Adrenal gland (tissue), 9 donors: ENCODE measurements at regions not wholly inside any gene's neighbourhood (a gene's known extent, or its start where the extent isn't known, plus 50 kb on each side); places are given as distances from the start of the nearest gene placed in this dataset.

Source experiments
- DNase-seq, 7 donors: peaks; one replicate each; pipeline ENCODE4 v3.0.0-alpha.2; 2019 to 2020
- H3K27ac ChIP-seq, 5 donors: fragments of 200-600 bp; sonication (generic) in 4 of 5; 1 replicate in 3 of 5; 2 replicates in 2 of 5; pipeline versions ENCODE4 v1.5.1 to v1.8.0; 2016 to 2020; ENCODE audit warnings: mild to moderate bottlenecking in 1 of 5
- H3K27me3 ChIP-seq: fragments of 200-600 bp; 2 replicates; pipeline ENCODE4 v1.8.0; 2021
- H3K36me3 ChIP-seq, 2 donors: fragments of 200-600 bp; replicated peaks in 1 of 2; 1 replicate in 1 of 2; 2 replicates in 1 of 2; pipeline versions ENCODE4 v1.5.1 to v1.8.0; 2018 to 2022
- H3K4me1 ChIP-seq, 2 donors: fragments of 200-600 bp; replicated peaks in 1 of 2; 1 replicate in 1 of 2; 2 replicates in 1 of 2; pipeline versions ENCODE4 v1.5.1 to v1.8.0; 2018 to 2021
- H3K4me3 ChIP-seq, 4 donors: fragments of 200-600 bp; sonication (generic) in 3 of 4; one replicate each; pipeline ENCODE4 v1.5.1; 2016 to 2018
- H3K9me3 ChIP-seq, 3 donors: fragments of 200-600 bp; sonication (generic) in 1 of 3; replicated peaks in 1 of 3; 1 replicate in 2 of 3; 2 replicates in 1 of 3; pipeline versions ENCODE4 v1.5.1 to v1.8.0; 2016 to 2021
- POLR2A ChIP-seq, 2 donors: fragments of 450-650 bp; IDR thresholded peaks; one replicate each; pipeline ENCODE4 v1.6.1; 2017; ENCODE audit warnings: antibody characterized with exemption in 2 of 2, mild to moderate bottlenecking in 2 of 2, moderate library complexity in 1 of 2
- WGBS, 4 donors: extraction: QIAGEN DNeasy Blood & Tissue Kit in 2 of 4; methylation state at CpG; one replicate each; pipeline versions ENCODE4 v1.1.5 to v1.1.7; 2013 to 2017; 5-methylcytosine and 5-hydroxymethylcytosine counted together
- intact Hi-C, 2 donors: fragments of 100-400 bp; cut with DNase I; formaldehyde crosslinking; loops; one replicate each; pipeline versions ENCODE4 v1.14.1 to v1.15.0; 2022 to 2023
- TF ChIP-seq, protein P1 (sequence below), 6 experiments: fragments of 450-650 bp in 4 of 6; fragments of 200-600 bp in 2 of 6; sonication (generic) in 1 of 6; IDR thresholded peaks; 1 replicate in 5 of 6; 2 replicates in 1 of 6; pipeline versions ENCODE4 v1.5.1 to v1.8.0; 2016 to 2021; ENCODE audit warnings: antibody characterized with exemption in 6 of 6, mild to moderate bottlenecking in 2 of 6, moderate library complexity in 1 of 6
- donor health status: healthy with polysubstance abuse.
- donor health status: Bipolar disorder and iron deficiency.
- donor health status: DM: yes; HTN: yes; CAD: no.
- donor health status: DM: no; HTN: no; CAD: no.
- donor health status: DM: no; HTN: no; CAD: no.

DNA sequence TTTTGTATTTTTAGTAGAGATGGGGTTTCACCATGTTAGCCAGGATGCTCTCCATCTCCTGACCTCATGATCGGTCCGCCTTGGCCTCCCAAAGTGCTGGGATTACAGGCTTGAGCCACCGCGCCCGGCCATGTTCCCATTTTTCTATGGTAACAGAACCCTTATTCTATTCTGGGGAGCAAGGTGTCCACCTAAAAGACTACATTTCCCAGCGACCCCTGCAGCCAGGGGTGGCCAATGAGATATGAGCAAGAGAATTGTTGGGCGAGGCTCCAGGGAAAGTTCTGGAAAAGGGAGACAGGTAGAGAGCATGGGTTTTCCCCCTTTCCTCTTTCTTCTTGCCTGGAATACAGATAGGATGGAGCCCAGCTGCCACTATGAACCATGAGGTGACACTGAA is 96.9 kb downstream of the LINGO1 start:
- intact Hi-C loops: loop anchor here in 1 of 2 donors (5.0 kb wide), 1 partner anchor 419 kb away; no protein-coding TSS in a partner anchor
- WGBS, 4 donors: 90 to 96% (median 94%) methylated on average over 7 of the region's 7 CpGs
- DNase-seq: no peak
- H3K27ac ChIP-seq: no peak overlapping the region
- no peaks in the 10 kb centered on the region for H3K4me1 ChIP-seq
- no peaks in the 10 kb centered on the region for H3K9me3 ChIP-seq
- TF ChIP-seq, protein P1, sequence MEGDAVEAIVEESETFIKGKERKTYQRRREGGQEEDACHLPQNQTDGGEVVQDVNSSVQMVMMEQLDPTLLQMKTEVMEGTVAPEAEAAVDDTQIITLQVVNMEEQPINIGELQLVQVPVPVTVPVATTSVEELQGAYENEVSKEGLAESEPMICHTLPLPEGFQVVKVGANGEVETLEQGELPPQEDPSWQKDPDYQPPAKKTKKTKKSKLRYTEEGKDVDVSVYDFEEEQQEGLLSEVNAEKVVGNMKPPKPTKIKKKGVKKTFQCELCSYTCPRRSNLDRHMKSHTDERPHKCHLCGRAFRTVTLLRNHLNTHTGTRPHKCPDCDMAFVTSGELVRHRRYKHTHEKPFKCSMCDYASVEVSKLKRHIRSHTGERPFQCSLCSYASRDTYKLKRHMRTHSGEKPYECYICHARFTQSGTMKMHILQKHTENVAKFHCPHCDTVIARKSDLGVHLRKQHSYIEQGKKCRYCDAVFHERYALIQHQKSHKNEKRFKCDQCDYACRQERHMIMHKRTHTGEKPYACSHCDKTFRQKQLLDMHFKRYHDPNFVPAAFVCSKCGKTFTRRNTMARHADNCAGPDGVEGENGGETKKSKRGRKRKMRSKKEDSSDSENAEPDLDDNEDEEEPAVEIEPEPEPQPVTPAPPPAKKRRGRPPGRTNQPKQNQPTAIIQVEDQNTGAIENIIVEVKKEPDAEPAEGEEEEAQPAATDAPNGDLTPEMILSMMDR (IDR thresholded peaks at IDR 0.05): no peak
- no peak for TF ChIP-seq POLR2A (IDR thresholded peaks at IDR 0.05)
- H3K36me3 ChIP-seq: no peaks in the 10 kb centered on the region
- no peak overlapping the region for H3K4me3 ChIP-seq
- H3K27me3 ChIP-seq: no peaks in the 10 kb centered on the region
